DOHH2 (cell line): ENCODE measurements at regions not wholly inside any gene's neighbourhood (a gene's known extent, or its start where the extent isn't known, plus 50 kb on each side); places are given as distances from the start of the nearest gene placed in this dataset.

Source experiments
- H3F3A ChIP-seq: fragments of 200-600 bp; sonication (generic), shearing (Covaris generic); 2 replicates; pipeline ENCODE4 v1.6.0; 2016; ENCODE audit warnings: antibody characterized with exemption, mild to moderate bottlenecking; ENCODE audit not compliant: control insufficient read depth, insufficient read depth
- H3K27ac ChIP-seq: fragments of 200-600 bp; sonication (generic); 2 replicates; pipeline ENCODE4 v1.5.1; 2014; ENCODE audit warnings: low read depth, mild to moderate bottlenecking, low read length, moderate library complexity
- H3K27me3 ChIP-seq: fragments of 200-600 bp; sonication (generic); 2 replicates; pipeline ENCODE4 v1.6.1; 2014; ENCODE audit warnings: mild to moderate bottlenecking, low read length, mixed read lengths; ENCODE audit not compliant: control insufficient read depth
- H3K36me3 ChIP-seq: fragments of 200-600 bp; sonication (generic); 2 replicates; pipeline ENCODE4 v1.6.1; 2014; ENCODE audit warnings: mild to moderate bottlenecking, low read length, moderate library complexity, mixed read lengths; ENCODE audit not compliant: control insufficient read depth
- H3K4me1 ChIP-seq: fragments of 200-600 bp; sonication (generic); 2 replicates; pipeline ENCODE4 v1.6.1; 2014; ENCODE audit warnings: mild to moderate bottlenecking, low read length, mixed read lengths; ENCODE audit not compliant: control insufficient read depth
- H3K4me2 ChIP-seq: fragments of 200-600 bp; sonication (generic); 2 replicates; pipeline ENCODE4 v1.6.0; 2014; ENCODE audit warnings: mild to moderate bottlenecking, low read length, moderate library complexity
- H3K4me3 ChIP-seq: fragments of 200-600 bp; sonication (generic); 2 replicates; pipeline ENCODE4 v1.5.1; 2014; ENCODE audit warnings: mild to moderate bottlenecking, low read length, mixed read lengths
- H3K79me2 ChIP-seq: fragments of 200-600 bp; sonication (generic); 2 replicates; pipeline ENCODE4 v1.6.1; 2014; ENCODE audit warnings: mild to moderate bottlenecking, low read length, mixed read lengths; ENCODE audit not compliant: control insufficient read depth
- H3K9me2 ChIP-seq: fragments of 200-600 bp; sonication (generic); replicated peaks from 2 replicates; pipeline ENCODE4 v1.6.1; 2014; ENCODE audit warnings: mild to moderate bottlenecking, low read length, mixed read lengths; ENCODE audit not compliant: control insufficient read depth
- H3K9me3 ChIP-seq: fragments of 200-600 bp; sonication (generic); 2 replicates; pipeline ENCODE4 v1.6.1; 2014; ENCODE audit warnings: antibody characterized with exemption, low read length, mixed read lengths; ENCODE audit not compliant: control insufficient read depth, insufficient read depth
- H4K20me1 ChIP-seq: fragments of 200-600 bp; sonication (generic); 2 replicates; pipeline ENCODE4 v1.6.0; 2014; ENCODE audit warnings: low read depth, mild to moderate bottlenecking, antibody characterized with exemption, low read length, moderate library complexity; ENCODE audit not compliant: control insufficient read depth, insufficient read depth
- EZH2phosphoT487 ChIP-seq: fragments of 200-600 bp; sonication (generic); IDR thresholded peaks from 2 replicates; pipeline ENCODE4 v1.6.1; 2017; ENCODE audit warnings: borderline replicate concordance, mild to moderate bottlenecking, antibody characterized with exemption, low read length, moderate library complexity, mixed read lengths
- TF ChIP-seq, protein P1 (sequence below): fragments of 200-600 bp; sonication (generic); IDR thresholded peaks from one replicate; pipeline ENCODE4 v1.5.1; 2014; ENCODE audit warnings: antibody characterized with exemption, mild to moderate bottlenecking, low read depth, low read length; ENCODE audit not compliant: poor library complexity, severe bottlenecking

DNA sequence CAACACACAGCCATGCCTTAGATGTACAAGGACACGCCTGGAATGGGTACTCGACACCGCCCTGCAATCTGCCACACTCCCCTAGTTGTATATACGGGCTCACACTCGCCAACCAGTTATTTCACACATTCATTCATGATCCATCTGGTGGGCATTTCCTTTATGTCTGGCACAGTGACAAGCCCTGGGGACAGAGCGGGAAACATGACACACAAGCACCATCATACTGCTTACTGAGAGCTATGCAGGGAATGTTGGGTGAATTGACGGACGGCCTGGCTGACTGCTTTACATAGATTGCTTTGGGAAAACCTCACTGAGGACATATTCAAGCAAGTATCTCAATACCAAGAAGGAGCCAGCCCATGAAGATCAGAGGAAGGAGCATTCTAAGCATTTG, 448.0 kb upstream of the SPRED2 start:
- no peaks in the 10 kb centered on the region for H3K9me2 ChIP-seq
- no peaks in the 10 kb centered on the region for H3K27me3 ChIP-seq
- H3K4me2 ChIP-seq, result no peak overlapping the region
- no peaks in the 10 kb centered on the region for H4K20me1 ChIP-seq
- no peaks in the 10 kb centered on the region for H3K4me1 ChIP-seq
- no peak overlapping the region for H3K27ac ChIP-seq
- H3K36me3 ChIP-seq, result no peaks in the 10 kb centered on the region
- no peak overlapping the region for H3K4me3 ChIP-seq
- no peak for TF ChIP-seq EZH2phosphoT487
- TF ChIP-seq, protein P1, sequence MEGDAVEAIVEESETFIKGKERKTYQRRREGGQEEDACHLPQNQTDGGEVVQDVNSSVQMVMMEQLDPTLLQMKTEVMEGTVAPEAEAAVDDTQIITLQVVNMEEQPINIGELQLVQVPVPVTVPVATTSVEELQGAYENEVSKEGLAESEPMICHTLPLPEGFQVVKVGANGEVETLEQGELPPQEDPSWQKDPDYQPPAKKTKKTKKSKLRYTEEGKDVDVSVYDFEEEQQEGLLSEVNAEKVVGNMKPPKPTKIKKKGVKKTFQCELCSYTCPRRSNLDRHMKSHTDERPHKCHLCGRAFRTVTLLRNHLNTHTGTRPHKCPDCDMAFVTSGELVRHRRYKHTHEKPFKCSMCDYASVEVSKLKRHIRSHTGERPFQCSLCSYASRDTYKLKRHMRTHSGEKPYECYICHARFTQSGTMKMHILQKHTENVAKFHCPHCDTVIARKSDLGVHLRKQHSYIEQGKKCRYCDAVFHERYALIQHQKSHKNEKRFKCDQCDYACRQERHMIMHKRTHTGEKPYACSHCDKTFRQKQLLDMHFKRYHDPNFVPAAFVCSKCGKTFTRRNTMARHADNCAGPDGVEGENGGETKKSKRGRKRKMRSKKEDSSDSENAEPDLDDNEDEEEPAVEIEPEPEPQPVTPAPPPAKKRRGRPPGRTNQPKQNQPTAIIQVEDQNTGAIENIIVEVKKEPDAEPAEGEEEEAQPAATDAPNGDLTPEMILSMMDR, result no peak
- H3F3A ChIP-seq, result no peaks in the 10 kb centered on the region
- no peaks in the 10 kb centered on the region for H3K9me3 ChIP-seq
- no peaks in the 10 kb centered on the region for H3K79me2 ChIP-seq

DNA sequence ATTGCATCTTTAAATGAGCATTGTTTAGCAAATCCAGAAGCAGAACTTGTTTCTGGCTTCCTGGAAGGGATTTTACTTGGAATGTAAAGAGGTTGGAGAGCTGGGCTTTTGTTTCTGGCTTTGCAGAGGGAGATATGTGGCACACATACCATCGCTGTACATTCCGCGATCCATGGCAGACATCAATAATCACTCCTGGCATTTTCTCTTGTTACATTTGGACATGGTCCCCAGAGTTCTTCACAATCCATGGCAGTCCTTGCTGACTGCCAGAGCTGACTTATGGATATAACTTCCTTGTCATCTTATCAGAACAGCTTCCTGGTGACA, 445.6 kb upstream of the SPRED2 start:
- Histone ChIP-seq H4K20me1 (no peaks in the 10 kb centered on the region), H3K27me3 (no peaks in the 10 kb centered on the region), H3F3A (no peaks in the 10 kb centered on the region), H3K9me2 (no peaks in the 10 kb centered on the region), H3K27ac (no peak overlapping the region), H3K79me2 (no peaks in the 10 kb centered on the region), H3K4me3 (no peak overlapping the region), H3K4me1 (no peaks in the 10 kb centered on the region), H3K36me3 (no peaks in the 10 kb centered on the region), H3K9me3 (no peaks in the 10 kb centered on the region), H3K4me2 (no peak overlapping the region)
- TF ChIP-seq EZH2phosphoT487, result no peak
- TF ChIP-seq, protein P1, result no peak

DNA sequence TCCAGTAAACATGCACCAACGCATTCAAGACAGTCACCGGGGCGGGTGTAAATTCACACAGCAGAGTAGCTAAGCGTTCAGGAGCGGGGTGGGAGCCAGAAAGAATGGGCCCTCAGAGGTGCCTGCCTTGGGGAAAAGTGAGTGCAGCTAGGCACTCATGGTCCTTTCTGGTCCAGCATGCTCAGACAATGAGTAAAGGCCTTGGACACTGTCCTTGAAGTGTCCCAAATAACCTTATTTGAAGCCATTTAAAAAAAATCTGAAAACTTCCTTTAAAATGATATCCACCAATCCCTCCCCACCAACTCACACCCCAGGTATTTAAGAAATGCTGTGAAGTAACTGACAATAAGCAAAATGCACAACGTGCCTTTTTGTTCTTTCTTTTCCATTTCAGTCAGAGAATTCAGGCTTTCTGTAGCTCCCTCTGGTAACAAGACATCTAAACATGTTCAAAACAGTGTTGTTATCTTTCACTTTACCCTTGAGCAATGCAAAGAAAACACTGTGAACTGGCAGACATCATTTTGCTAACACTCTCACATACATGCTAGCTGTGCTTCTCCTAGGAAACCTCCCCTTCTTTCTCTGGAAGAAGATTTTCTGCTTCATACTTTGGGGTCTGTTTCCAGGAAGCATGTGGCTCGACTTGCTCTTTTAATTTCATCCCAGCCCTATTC, 445.1 kb upstream of the SPRED2 start:
- Histone ChIP-seq H3K4me3 (no peak overlapping the region), H4K20me1 (no peaks in the 10 kb centered on the region), H3K9me3 (no peaks in the 10 kb centered on the region), H3K36me3 (no peaks in the 10 kb centered on the region), H3K27ac (no peak overlapping the region), H3K4me2 (no peak overlapping the region), H3K9me2 (no peaks in the 10 kb centered on the region), H3K4me1 (no peaks in the 10 kb centered on the region), H3K27me3 (no peaks in the 10 kb centered on the region), H3K79me2 (no peaks in the 10 kb centered on the region), H3F3A (no peaks in the 10 kb centered on the region)
- TF ChIP-seq, protein P1, result no peak
- TF ChIP-seq EZH2phosphoT487, result no peak

- H3K4me1 ChIP-seq, result no peaks in the 10 kb centered on the region
- no peak overlapping the region for H3K4me3 ChIP-seq
- no peak overlapping the region for H3K4me2 ChIP-seq
- no peaks in the 10 kb centered on the region for H3K9me3 ChIP-seq
- no peak for TF ChIP-seq EZH2phosphoT487
- TF ChIP-seq, protein P1, result no peak
- no peaks in the 10 kb centered on the region for H3K9me2 ChIP-seq
- H3K79me2 ChIP-seq, result no peaks in the 10 kb centered on the region
- H3K27ac ChIP-seq, result no peak overlapping the region
- H3K36me3 ChIP-seq, result no peaks in the 10 kb centered on the region
- no peaks in the 10 kb centered on the region for H3F3A ChIP-seq
- H4K20me1 ChIP-seq, result no peaks in the 10 kb centered on the region
- H3K27me3 ChIP-seq, result no peaks in the 10 kb centered on the region
These were observed 443.7 kb upstream of the SPRED2 start for GRCh38 chr2:65876114-65876513.
